Peyer's patch (tissue), 4 donors: ENCODE measurements at regions not wholly inside any gene's neighbourhood (a gene's known extent, or its start where the extent isn't known, plus 50 kb on each side); places are given as distances from the start of the nearest gene placed in this dataset.

Source experiments
- CTCF ChIP-seq, 6 experiments: fragments of 450-650 bp in 4 of 6; fragments of 200-600 bp in 2 of 6; sonication (generic) in 1 of 6; IDR thresholded peaks; one replicate each; pipeline ENCODE4 v1.5.1; 2017 to 2019; ENCODE audit warnings: antibody characterized with exemption in 6 of 6, mild to moderate bottlenecking in 3 of 6, moderate library complexity in 1 of 6
- POLR2A ChIP-seq, 2 donors: fragments of 450-650 bp; IDR thresholded peaks; one replicate each; pipeline ENCODE4 v1.5.1; 2017; ENCODE audit warnings: antibody characterized with exemption in 2 of 2, mild to moderate bottlenecking in 2 of 2, moderate library complexity in 2 of 2

GRCh38 chr12:77406219-77406905 is 341.0 kb upstream of the E2F7 start:
- TF ChIP-seq CTCF (IDR thresholded peaks at IDR 0.05), result no peak
- no peak for TF ChIP-seq POLR2A (IDR thresholded peaks at IDR 0.05)
